PFSK-1 (cell line): ENCODE measurements at regions not wholly inside any gene's neighbourhood (a gene's known extent, or its start where the extent isn't known, plus 50 kb on each side); places are given as distances from the start of the nearest gene placed in this dataset.

ENCODE experiments used
- FOXP2 ChIP-seq: optimal IDR thresholded peaks from 2 replicates; pipeline ENCODE3; 2011; ENCODE audit warnings: borderline replicate concordance, control low read depth, inconsistent platforms; ENCODE audit not compliant: insufficient read depth; ENCODE audit errors: extremely low read length, extremely low read depth
- POLR2AphosphoS5 ChIP-seq: IDR thresholded peaks from 2 replicates; pipeline ENCODE4 v1.6.1; 2012; ENCODE audit warnings: low read depth, mild to moderate bottlenecking, control low read depth, low read length, moderate library complexity
- SIN3A ChIP-seq: IDR thresholded peaks from 2 replicates; pipeline ENCODE4 v1.6.1; 2012; ENCODE audit warnings: mild to moderate bottlenecking, low read length, moderate library complexity, borderline replicate concordance; ENCODE audit not compliant: insufficient read depth
- TAF1 ChIP-seq: IDR thresholded peaks from 2 replicates; pipeline ENCODE4 v1.6.1; 2012; ENCODE audit warnings: low read length, control low read depth, borderline replicate concordance; ENCODE audit not compliant: insufficient read depth
- TF ChIP-seq, protein P1 (sequence below), 2 experiments: IDR thresholded peaks; 2 replicates each; pipeline versions ENCODE4 v1.6.1 to v1.8.0; 2011 to 2012; ENCODE audit warnings: low read depth in 2 of 2, low read length in 2 of 2, control low read depth in 1 of 2, inconsistent platforms in 1 of 2, mild to moderate bottlenecking in 1 of 2, moderate library complexity in 1 of 2; ENCODE audit not compliant: insufficient read depth in 1 of 2

DNA sequence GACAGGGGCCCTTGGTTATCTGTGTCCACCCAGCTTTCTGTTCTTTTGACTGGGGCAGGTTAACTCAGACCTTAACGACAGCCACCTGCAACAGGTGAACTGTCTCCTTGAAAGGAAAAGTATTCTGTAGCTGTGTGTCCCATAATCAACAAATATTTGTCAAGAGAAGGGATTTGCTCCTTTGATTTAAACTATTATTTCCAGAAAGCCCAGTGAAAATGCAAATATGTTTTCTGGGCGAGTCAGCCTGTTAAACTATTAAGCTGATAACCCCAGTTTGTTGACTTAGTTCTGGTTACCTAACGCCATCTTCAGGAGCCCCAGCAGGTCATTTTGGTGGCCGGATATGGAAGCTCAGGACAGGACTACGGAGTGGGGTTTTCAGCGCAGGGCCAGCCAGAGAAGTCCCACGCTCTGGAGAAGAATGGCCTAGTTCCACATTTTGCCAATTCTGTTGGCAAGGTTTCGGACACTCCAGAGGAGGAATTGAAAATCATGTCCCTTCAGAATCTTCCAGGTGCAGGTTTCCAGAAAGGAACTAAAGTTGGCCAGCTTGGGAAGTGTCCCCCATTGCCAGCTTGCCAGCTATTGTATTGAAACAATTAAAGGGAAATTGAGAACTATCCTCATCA lies 54.5 kb downstream of the ADRA2A start:
- TF ChIP-seq TAF1 = no peak
- no peak for TF ChIP-seq SIN3A
- TF ChIP-seq, protein P1, sequence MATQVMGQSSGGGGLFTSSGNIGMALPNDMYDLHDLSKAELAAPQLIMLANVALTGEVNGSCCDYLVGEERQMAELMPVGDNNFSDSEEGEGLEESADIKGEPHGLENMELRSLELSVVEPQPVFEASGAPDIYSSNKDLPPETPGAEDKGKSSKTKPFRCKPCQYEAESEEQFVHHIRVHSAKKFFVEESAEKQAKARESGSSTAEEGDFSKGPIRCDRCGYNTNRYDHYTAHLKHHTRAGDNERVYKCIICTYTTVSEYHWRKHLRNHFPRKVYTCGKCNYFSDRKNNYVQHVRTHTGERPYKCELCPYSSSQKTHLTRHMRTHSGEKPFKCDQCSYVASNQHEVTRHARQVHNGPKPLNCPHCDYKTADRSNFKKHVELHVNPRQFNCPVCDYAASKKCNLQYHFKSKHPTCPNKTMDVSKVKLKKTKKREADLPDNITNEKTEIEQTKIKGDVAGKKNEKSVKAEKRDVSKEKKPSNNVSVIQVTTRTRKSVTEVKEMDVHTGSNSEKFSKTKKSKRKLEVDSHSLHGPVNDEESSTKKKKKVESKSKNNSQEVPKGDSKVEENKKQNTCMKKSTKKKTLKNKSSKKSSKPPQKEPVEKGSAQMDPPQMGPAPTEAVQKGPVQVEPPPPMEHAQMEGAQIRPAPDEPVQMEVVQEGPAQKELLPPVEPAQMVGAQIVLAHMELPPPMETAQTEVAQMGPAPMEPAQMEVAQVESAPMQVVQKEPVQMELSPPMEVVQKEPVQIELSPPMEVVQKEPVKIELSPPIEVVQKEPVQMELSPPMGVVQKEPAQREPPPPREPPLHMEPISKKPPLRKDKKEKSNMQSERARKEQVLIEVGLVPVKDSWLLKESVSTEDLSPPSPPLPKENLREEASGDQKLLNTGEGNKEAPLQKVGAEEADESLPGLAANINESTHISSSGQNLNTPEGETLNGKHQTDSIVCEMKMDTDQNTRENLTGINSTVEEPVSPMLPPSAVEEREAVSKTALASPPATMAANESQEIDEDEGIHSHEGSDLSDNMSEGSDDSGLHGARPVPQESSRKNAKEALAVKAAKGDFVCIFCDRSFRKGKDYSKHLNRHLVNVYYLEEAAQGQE (IDR thresholded peaks at IDR 0.05; ENCODE audit: insufficient read depth in 1 of 2, low read depth in 2 of 2, low read length in 2 of 2) = no peak
- TF ChIP-seq FOXP2 = no peak
- no peak for TF ChIP-seq POLR2AphosphoS5

DNA sequence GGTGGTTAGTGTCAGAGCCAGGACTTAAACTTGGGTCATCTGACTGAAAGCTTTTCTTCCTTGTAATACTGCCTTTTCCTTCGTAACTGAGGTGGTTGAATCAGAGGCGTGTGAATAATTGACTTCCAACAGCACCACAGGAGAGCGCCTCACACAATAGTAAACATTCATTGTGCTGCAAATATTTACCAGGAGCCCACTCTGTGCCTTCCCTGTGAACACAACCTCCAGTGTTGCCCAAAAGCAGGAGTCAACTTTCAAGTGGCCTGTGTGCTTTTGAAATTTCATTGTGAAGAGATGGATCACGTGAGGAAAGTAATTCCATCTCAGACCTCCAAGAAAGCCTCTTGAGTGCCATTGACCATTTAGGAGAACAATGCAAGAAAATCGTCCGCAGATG lies 60.2 kb downstream of the ADRA2A start:
- TF ChIP-seq POLR2AphosphoS5 = no peak

GRCh38 chr10:111137587-111137986 lies 60.8 kb downstream of the ADRA2A start:
- TF ChIP-seq FOXP2 = no peak
- TF ChIP-seq POLR2AphosphoS5 = no peak
- no peak for TF ChIP-seq TAF1
- no peak for TF ChIP-seq SIN3A
- TF ChIP-seq, protein P1 (IDR thresholded peaks at IDR 0.05; ENCODE audit: insufficient read depth in 1 of 2, low read depth in 2 of 2, low read length in 2 of 2) = no peak

DNA sequence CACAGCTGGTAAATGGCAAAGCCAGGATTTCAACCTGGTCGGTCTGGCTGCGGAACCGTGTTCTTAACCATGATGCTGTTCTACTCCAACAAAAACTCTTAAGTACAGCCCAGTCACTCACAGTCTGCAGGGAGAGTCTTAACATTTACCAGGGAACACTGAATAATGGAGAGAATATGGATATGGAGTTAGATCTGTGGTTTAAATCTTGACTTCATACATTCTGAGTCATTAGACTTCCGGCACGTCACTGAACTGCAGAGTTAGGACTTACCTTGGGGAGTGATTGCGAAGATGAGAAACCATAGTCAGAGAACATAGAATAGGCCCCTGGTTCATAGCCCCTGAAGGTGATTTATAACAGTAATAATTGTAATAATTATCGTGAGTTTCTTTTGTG lies 61.7 kb downstream of the ADRA2A start:
- no peak for TF ChIP-seq POLR2AphosphoS5
- TF ChIP-seq TAF1 = no peak
- no peak for TF ChIP-seq FOXP2
- TF ChIP-seq, protein P1 (IDR thresholded peaks at IDR 0.05; ENCODE audit: insufficient read depth in 1 of 2, low read depth in 2 of 2, low read length in 2 of 2) = no peak
- no peak for TF ChIP-seq SIN3A

DNA sequence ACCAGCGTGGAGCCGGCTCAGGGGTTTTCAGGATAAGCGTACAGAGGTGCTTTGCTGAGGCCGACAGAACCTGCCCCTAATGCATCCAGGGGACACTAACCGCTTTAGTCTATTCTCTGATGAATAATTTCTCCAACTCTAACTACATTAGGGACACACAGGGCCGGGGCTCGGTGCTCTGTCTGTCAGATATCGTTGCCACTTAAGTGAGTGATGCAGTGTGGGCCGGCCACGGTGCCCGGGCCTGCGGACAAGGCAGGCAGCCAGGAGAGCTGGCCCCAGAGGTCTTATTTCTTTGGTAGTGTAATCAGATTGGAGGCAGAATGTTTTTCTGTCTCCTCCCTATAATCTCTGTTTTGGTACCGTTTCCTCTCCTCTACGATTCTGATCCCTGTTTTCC lies 62.7 kb downstream of the ADRA2A start:
- TF ChIP-seq SIN3A = no peak
- TF ChIP-seq FOXP2 = no peak
- TF ChIP-seq TAF1 = no peak
- no peak for TF ChIP-seq POLR2AphosphoS5
- TF ChIP-seq, protein P1 (IDR thresholded peaks at IDR 0.05; ENCODE audit: insufficient read depth in 1 of 2, low read depth in 2 of 2, low read length in 2 of 2) = no peak
